Tibial nerve (tissue), 3 donors: ENCODE measurements at regions not wholly inside any gene's neighbourhood (a gene's known extent, or its start where the extent isn't known, plus 50 kb on each side); places are given as distances from the start of the nearest gene placed in this dataset.

Experiments used
- POLR2A ChIP-seq, 2 donors: fragments of 450-650 bp; IDR thresholded peaks; one replicate each; pipeline ENCODE4 v1.6.1; 2017; ENCODE audit warnings: antibody characterized with exemption in 2 of 2, mild to moderate bottlenecking in 2 of 2, moderate library complexity in 2 of 2
- TF ChIP-seq, protein P1 (sequence below), 5 experiments: fragments of 200-600 bp in 3 of 5; fragments of 450-650 bp in 2 of 5; sonication (generic) in 3 of 5; IDR thresholded peaks; one replicate each; pipeline ENCODE4 v1.5.1; 2016 to 2019; ENCODE audit warnings: antibody characterized with exemption in 5 of 5, mild to moderate bottlenecking in 3 of 5, moderate library complexity in 2 of 5

GRCh38 chr10:128817636-128818035, 649.4 kb upstream of the MGMT start:
- TF ChIP-seq, protein P1, sequence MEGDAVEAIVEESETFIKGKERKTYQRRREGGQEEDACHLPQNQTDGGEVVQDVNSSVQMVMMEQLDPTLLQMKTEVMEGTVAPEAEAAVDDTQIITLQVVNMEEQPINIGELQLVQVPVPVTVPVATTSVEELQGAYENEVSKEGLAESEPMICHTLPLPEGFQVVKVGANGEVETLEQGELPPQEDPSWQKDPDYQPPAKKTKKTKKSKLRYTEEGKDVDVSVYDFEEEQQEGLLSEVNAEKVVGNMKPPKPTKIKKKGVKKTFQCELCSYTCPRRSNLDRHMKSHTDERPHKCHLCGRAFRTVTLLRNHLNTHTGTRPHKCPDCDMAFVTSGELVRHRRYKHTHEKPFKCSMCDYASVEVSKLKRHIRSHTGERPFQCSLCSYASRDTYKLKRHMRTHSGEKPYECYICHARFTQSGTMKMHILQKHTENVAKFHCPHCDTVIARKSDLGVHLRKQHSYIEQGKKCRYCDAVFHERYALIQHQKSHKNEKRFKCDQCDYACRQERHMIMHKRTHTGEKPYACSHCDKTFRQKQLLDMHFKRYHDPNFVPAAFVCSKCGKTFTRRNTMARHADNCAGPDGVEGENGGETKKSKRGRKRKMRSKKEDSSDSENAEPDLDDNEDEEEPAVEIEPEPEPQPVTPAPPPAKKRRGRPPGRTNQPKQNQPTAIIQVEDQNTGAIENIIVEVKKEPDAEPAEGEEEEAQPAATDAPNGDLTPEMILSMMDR (IDR thresholded peaks at IDR 0.05) = no peak
- no peak for TF ChIP-seq POLR2A (IDR thresholded peaks at IDR 0.05)
